ENCODE measurements at regions not wholly inside any gene's neighbourhood (a gene's known extent, or its start where the extent isn't known, plus 50 kb on each side); places are given as distances from the start of the nearest gene placed in this dataset.

DNA sequence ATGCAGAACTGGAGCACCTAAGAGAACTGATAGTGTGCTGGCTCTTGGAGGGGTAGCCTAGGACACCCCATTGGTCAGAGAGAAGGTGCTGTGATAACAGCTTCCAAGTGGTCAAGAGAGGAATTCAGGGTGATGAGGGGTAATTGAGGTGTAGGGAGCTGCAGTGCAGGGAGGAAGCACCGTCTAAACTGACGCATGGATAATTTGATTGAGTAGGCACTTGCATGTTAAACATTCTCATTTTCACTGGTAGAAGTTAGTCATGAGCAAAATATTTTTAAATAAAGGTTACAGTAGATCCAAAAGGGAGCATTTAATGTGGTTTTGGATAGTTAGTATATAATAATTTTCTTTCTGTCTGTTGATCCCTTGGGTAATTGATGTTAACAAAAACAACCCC, 155.1 kb upstream of the TCF4 start:
- TF ChIP-seq RARB (CRISPR knock-in tag; IDR thresholded peaks at IDR 0.05) (no peak), ARNTL (CRISPR knock-in tag; IDR thresholded peaks at IDR 0.05; ENCODE audit: borderline replicate concordance, low read depth) (no peak), ZFP30 (CRISPR knock-in tag; IDR thresholded peaks at IDR 0.05) (no peak), CSDC2 (CRISPR knock-in tag; IDR thresholded peaks at IDR 0.05) (no peak), ZNF70 (CRISPR knock-in tag; IDR thresholded peaks at IDR 0.05) (no peak), PPARA (CRISPR knock-in tag; IDR thresholded peaks at IDR 0.05; ENCODE audit: borderline replicate concordance) (no peak), ZNF8 (CRISPR knock-in tag; IDR thresholded peaks at IDR 0.05) (no peak), TCF4 (CRISPR knock-in tag; IDR thresholded peaks at IDR 0.05; ENCODE audit: borderline replicate concordance) (no peak), ZFP3 (CRISPR knock-in tag; IDR thresholded peaks at IDR 0.05) (no peak)
- TF ChIP-seq, protein P1, sequence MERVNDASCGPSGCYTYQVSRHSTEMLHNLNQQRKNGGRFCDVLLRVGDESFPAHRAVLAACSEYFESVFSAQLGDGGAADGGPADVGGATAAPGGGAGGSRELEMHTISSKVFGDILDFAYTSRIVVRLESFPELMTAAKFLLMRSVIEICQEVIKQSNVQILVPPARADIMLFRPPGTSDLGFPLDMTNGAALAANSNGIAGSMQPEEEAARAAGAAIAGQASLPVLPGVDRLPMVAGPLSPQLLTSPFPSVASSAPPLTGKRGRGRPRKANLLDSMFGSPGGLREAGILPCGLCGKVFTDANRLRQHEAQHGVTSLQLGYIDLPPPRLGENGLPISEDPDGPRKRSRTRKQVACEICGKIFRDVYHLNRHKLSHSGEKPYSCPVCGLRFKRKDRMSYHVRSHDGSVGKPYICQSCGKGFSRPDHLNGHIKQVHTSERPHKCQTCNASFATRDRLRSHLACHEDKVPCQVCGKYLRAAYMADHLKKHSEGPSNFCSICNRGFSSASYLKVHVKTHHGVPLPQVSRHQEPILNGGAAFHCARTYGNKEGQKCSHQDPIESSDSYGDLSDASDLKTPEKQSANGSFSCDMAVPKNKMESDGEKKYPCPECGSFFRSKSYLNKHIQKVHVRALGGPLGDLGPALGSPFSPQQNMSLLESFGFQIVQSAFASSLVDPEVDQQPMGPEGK (CRISPR knock-in tag; IDR thresholded peaks at IDR 0.05; ENCODE audit: borderline replicate concordance), result no peak

Measured in SK-N-SH treated with all-trans-retinoic acid at 6 μM for 48 hours (cell line).